AG04450 (cell line): ENCODE measurements at regions not wholly inside any gene's neighbourhood (a gene's known extent, or its start where the extent isn't known, plus 50 kb on each side); places are given as distances from the start of the nearest gene placed in this dataset.

Source experiments
- CTCF ChIA-PET: fragments of 300-600, 350-600 bp; formaldehyde crosslinking; extraction: SDS; loops from one replicate; lab custom pipeline; 2022; ENCODE audit warnings: antibody characterized with exemption, inconsistent platforms; lab: Charles Lee
- POLR2A ChIA-PET: fragments of 350-600 bp; formaldehyde crosslinking; extraction: SDS; loops from one replicate; lab custom pipeline; 2021; ENCODE audit warnings: antibody characterized with exemption, inconsistent platforms; lab: Yijun Ruan, JAX
- DNase-seq: peaks from one replicate; pipeline ENCODE4 v3.0.0-alpha.2; 2011; ENCODE audit warnings: low read depth, low spot score
- H3K27ac ChIP-seq: one replicate; pipeline ENCODE4 v1.5.1; 2012; ENCODE audit warnings: low read depth, low read length, control low read depth
- H3K27me3 ChIP-seq: one replicate; pipeline ENCODE4 v1.6.0; 2012; ENCODE audit warnings: low read length; ENCODE audit not compliant: control insufficient read depth, insufficient read depth
- H3K4me3 ChIP-seq: 2 replicates; pipeline ENCODE4 v1.5.1; 2011; ENCODE audit warnings: mild to moderate bottlenecking, low read depth, low read length, control low read depth
- H3K9me3 ChIP-seq: 2 replicates; pipeline ENCODE4 v1.5.1; 2012; ENCODE audit warnings: low read length; ENCODE audit not compliant: control insufficient read depth, insufficient read depth
- TF ChIP-seq, protein P1 (sequence below): IDR thresholded peaks from 2 replicates; pipeline ENCODE4 v1.5.1; 2011; ENCODE audit warnings: low read depth, low read length, control low read depth, inconsistent platforms

DNA sequence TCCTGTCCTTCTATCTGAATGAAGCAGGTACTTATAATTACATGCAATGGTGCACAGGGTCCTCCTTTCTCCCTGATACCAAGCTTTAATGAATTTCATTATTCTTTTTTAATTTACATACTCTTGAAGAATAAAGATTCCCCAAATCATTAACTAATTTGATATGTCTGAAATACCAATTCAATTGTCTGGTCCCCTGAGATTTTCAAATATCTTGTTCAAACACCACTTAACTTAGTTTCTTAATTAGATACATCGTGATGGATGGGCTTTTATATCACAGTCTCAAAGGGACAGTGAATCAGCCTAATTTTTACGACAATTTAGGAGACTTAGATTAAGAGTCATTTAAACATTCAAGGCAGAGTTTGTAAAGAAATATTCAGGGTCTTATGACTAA is 1054.6 kb downstream of the PLA2G4A start:
- Histone ChIP-seq H3K27ac (no peak overlapping the region), H3K4me3 (no peak overlapping the region), H3K27me3 (no peaks in the 10 kb centered on the region), H3K9me3 (no peaks in the 10 kb centered on the region)
- ChIA-PET CTCF (no interaction called here), POLR2A (no interaction called here)
- TF ChIP-seq, protein P1, sequence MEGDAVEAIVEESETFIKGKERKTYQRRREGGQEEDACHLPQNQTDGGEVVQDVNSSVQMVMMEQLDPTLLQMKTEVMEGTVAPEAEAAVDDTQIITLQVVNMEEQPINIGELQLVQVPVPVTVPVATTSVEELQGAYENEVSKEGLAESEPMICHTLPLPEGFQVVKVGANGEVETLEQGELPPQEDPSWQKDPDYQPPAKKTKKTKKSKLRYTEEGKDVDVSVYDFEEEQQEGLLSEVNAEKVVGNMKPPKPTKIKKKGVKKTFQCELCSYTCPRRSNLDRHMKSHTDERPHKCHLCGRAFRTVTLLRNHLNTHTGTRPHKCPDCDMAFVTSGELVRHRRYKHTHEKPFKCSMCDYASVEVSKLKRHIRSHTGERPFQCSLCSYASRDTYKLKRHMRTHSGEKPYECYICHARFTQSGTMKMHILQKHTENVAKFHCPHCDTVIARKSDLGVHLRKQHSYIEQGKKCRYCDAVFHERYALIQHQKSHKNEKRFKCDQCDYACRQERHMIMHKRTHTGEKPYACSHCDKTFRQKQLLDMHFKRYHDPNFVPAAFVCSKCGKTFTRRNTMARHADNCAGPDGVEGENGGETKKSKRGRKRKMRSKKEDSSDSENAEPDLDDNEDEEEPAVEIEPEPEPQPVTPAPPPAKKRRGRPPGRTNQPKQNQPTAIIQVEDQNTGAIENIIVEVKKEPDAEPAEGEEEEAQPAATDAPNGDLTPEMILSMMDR, result no peak
- no peak for DNase-seq

- TF ChIP-seq, protein P1, result no peak
- Histone ChIP-seq H3K9me3 (no peaks in the 10 kb centered on the region), H3K27me3 (no peaks in the 10 kb centered on the region), H3K27ac (no peak overlapping the region), H3K4me3 (no peak overlapping the region)
- no peak for DNase-seq
- ChIA-PET CTCF (no interaction called here), POLR2A (no interaction called here)
Measured at GRCh38 chr1:187891993-187892682, 1063.4 kb downstream of the PLA2G4A start.

DNA sequence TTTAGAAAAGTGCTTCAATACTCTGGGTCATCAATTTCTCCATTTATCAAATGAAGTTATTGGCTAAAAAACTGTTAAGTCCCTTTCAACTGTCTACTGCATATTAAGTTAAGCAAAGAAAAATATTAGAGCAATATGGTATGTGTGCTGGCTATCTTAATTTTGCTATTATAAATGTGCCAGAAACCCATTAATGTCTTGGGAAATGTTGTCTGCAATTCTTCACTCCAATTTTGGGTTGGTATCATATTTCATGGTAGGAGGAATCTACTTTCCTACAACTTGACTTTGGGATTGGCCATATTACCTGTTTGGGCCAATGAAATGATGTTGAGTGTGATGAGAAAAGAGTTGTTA is 1063.9 kb downstream of the PLA2G4A start:
- no peak for DNase-seq
- H3K4me3 ChIP-seq, result no peak overlapping the region
- ChIA-PET POLR2A (no interaction called here), CTCF (no interaction called here)
- TF ChIP-seq, protein P1, result no peak
- no peaks in the 10 kb centered on the region for H3K27me3 ChIP-seq
- no peak overlapping the region for H3K27ac ChIP-seq
- no peaks in the 10 kb centered on the region for H3K9me3 ChIP-seq

DNA sequence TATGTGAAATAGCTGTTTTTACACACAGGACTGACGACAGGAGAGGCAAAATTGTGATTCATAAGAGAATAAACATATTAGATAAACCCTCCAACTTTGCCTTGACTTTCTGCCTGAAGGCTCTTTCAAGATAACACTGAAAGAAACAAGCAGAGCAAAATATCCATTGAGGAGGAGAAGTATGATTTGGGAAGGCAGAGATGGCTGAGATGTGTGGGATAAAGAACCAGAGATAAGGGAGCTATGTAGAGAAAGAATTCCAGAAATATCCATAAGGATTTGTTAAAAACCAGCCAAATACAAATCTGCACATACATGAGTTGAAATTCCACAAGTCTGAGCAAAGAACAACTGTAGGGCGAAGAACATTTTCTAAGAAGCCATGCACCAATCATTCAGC is 1064.7 kb downstream of the PLA2G4A start:
- Histone ChIP-seq H3K4me3 (no peak overlapping the region), H3K9me3 (no peaks in the 10 kb centered on the region), H3K27ac (no peak overlapping the region), H3K27me3 (no peaks in the 10 kb centered on the region)
- ChIA-PET POLR2A (no interaction called here), CTCF (no interaction called here)
- no peak for DNase-seq
- TF ChIP-seq, protein P1, result no peak

GRCh38 chr1:187894349-187894748 is 1065.6 kb downstream of the PLA2G4A start:
- DNase-seq, result no peak
- ChIA-PET POLR2A (no interaction called here), CTCF (no interaction called here)

More at GRCh38 chr1:187894349-187894748, 1065.6 kb downstream of the PLA2G4A start:
- no peak overlapping the region for H3K27ac ChIP-seq
- H3K27me3 ChIP-seq, result no peaks in the 10 kb centered on the region
- H3K9me3 ChIP-seq, result no peaks in the 10 kb centered on the region
- TF ChIP-seq, protein P1, result no peak
- H3K4me3 ChIP-seq, result no peak overlapping the region
